ENCODE measurements at regions not wholly inside any gene's neighbourhood (a gene's known extent, or its start where the extent isn't known, plus 50 kb on each side); places are given as distances from the start of the nearest gene placed in this dataset.
"Not testable (repeated sequence)": the region's sequence is repeated elsewhere in the genome, so short reads cannot be mapped to it uniquely, and the experiment has no call there.

DNA sequence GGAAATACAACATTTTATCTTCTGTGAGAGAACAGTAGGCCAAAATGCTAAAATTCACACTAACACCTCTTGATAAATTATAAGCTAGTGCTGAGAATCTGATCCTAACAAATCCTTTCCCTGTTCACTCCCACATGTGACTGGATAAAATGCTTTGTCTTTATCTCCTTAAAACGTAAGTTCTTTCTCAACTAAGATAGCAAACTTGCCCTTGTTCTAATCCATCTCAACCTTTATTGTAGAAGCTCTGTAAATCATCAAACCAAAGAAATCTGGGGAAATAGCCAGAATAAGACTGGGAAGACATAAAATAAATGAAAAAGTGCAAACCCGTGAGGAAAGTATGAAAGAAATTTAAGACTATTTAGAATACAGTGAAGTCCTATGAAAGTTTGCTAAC lies 1058.4 kb upstream of the ACVR2A start:
- DNase-seq (ENCODE audit: low read depth): no peak

DNA sequence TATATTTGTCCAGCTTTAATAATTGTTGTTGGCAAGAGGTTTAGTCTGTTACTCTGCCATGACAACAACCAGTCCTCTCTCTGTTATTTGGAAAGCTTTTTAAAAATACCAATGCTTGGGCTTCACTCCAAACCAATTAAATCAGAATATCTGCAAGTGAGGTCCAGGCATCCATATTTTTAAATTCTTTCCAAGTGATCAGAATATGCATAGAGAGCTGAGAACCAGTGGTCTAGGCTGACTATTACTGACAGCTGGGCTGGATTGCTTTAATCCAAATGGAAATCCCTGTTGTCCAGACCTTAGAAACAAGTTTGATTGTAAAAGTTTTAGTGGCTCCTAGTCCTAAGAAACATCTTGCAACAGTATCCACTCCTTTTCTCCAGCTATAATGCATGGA lies 1059.7 kb upstream of the ACVR2A start:
- no peak for DNase-seq (ENCODE audit: low read depth)

GRCh38 chr2:146784602-146785001 lies 1060.2 kb upstream of the ACVR2A start:
- no peak for DNase-seq (ENCODE audit: low read depth)

DNA sequence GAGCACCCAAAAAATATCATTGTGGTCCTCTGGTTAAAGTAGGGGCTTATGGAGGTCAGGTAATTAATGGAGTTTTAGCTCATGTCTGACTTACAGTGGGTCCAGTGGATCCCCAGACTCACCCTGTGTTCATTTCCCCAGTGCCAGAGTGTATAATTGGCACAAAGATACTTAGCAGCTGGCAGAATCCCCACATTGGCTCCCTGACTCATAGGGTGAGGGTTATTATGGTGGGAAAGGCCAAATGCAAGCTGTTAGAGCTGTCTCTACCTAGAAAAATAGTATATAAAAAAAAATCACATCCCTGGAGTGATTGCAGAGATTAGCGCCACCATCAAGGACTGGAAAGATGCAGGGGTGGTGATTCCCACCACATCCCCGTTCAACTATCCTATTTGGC lies 1067.6 kb upstream of the ACVR2A start:
- no peak for DNase-seq (ENCODE audit: low read depth)

DNA sequence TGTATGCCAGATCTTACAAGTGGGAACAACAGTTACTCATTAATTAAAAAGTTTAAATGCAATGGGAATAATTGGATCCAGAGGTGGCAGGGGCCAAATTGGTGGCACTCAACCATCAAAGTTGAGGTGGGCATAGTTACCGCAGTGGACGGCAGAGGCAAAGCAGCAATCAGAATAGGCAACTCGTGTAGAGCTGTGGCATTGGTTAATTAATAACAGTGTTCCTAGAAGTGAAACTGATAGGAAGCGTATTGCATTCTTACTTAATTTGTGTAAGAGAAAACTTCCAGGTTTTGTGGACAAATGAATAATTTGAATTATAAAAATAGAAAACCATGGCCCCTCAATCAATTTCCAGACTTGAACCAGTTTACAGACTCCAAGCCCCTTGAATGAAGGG lies 1068.2 kb upstream of the ACVR2A start:
- no peak for DNase-seq (ENCODE audit: low read depth)

DNA sequence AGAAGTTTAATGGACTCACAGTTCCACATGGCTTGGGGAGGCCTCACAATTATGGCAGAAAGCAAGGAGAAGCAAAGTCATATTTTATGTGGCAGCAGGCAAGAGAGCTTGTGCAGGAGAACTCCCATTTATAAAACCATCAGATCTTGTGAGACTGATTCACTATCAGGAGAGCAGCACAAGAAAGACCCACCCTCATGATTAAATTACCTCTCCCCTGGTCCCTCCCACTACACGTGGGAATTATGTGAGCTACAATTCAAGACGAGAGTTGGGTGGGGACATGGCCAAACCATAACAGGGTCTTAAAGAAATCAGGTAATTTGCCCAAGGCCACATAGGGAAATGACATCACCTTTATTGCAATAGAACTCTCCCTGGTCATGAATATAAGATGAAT lies 1073.3 kb upstream of the ACVR2A start:
- DNase-seq (ENCODE audit: low read depth): no peak

- no peak for DNase-seq (ENCODE audit: low read depth)
Observed at GRCh38 chr2:146764301-146764700, 1080.5 kb upstream of the ACVR2A start.

GRCh38 chr2:146762786-146763185 lies 1082.0 kb upstream of the ACVR2A start:
- no peak for DNase-seq (ENCODE audit: low read depth)

DNA sequence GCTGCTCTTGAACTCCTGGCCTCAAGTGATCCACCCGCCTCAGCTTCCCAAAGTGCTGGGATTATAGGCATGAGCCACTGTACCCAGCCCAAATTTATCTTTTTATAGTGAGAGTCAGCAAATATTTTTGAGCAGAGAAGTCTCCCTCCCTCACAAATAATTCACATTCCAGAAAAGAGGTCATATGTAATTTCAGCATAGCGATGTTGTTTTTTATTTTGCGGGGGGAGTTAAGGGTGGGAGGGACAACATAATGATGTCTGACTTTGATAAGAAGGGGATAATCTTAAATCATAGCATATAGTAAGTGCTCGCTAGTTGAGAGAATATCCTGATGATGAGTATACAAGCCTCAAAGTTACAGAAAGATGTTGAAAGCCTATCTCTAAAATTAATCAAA lies 1090.2 kb upstream of the ACVR2A start:
- DNase-seq (ENCODE audit: low read depth): no peak

DNA sequence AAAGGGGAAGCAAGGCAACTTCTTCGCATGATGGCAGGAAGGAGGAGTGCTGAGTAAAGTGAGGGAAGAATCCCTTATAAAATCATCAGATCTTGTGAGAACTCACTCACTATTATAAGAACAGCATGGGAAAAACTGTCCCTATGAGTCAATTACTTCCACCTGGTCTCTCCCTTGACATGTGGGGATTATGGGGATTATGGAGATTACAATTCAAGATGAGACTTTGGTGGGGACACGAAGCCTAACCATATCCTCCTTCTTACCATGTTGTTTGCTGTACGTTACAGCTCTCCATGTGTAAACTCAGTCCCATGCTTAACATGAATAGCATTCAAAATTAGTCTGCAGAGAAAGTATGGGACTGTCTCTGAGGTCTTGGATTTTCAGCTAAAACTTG lies 1096.8 kb upstream of the ACVR2A start:
- DNase-seq (ENCODE audit: low read depth): no peak

DNA sequence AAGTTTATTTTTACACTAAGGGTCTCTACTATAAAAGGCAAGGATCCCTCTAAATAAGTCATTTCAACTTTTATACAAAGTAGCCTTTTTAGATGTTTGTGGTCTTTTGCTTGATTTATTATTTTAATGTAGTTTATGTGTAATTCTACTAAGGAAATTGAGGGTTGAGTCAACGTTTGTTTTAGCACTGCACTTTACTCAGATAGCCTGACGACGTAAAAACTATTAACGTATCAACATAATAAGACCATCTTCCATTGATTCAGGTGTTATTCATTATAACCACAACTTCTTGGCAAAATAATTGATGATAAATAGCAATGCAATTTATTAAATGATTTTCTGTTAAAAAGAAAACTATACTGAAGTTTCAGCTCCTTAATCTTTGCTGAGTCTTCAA lies 1103.6 kb upstream of the ACVR2A start:
- DNase-seq (ENCODE audit: low read depth): no peak

DNA sequence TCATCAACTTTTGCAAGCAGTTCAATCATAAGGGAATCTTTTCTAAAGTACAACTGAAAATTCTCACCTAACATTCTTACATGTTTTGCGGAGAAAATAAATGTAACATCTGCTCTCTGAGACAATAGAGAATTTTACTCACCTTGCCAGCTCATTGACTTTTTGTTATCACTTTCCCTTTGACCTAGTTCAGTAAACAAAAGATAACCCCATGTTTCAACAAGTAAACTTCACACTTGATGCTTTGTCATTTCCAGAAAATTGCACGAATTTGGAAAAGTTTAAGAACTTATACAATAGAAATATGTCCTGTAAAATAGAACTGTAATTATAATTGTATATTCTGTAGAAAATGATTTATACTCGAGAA lies 1110.0 kb upstream of the ACVR2A start:
- no peak for DNase-seq (ENCODE audit: low read depth)

GRCh38 chr2:146734042-146734820 lies 1110.6 kb upstream of the ACVR2A start:
- DNase-seq (ENCODE audit: low read depth): no peak

DNA sequence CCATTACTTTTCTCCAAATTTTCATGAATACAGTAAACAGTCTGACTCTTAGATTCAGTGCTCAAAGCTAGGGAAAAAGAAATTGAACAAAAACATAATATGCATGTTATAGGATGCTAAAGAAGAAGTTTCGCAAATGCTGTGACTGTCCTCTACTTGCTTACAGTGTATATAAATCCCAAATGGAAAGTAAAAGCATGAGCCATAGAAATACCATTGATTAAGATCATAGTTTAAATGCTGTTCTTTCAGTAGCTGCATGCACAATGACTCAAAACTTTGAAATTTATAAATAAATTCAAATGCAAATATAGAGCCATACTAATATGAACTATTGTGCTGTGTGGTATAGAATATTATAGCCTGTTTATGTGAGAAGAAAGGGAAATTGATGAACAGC lies 1113.9 kb upstream of the ACVR2A start:
- DNase-seq (ENCODE audit: low read depth): no peak

- no peak for DNase-seq (ENCODE audit: low read depth)
Observed at GRCh38 chr2:146721486-146721885, 1123.3 kb upstream of the ACVR2A start.

- no peak for DNase-seq (ENCODE audit: low read depth)
Observed at GRCh38 chr2:146720170-146720569, 1124.7 kb upstream of the ACVR2A start.

DNA sequence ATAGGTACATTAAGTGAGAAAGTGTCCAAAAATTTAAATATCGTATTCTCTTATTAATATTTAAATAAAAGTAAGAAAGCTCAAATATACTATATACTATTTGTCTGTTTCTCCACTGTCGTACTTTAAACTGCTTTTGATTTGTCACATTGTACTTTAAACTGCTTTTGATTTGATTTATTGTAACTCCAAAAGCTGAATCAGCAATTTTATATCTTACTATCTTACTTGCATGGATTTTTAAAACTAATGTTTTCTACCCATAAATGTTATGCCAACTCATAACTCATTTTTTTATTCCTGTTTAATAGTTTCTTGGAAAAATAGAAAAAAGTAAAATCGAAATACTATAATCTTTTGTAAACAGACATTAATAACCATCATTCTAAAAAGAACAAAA lies 1128.2 kb upstream of the ACVR2A start:
- DNase-seq (ENCODE audit: low read depth): no peak

DNA sequence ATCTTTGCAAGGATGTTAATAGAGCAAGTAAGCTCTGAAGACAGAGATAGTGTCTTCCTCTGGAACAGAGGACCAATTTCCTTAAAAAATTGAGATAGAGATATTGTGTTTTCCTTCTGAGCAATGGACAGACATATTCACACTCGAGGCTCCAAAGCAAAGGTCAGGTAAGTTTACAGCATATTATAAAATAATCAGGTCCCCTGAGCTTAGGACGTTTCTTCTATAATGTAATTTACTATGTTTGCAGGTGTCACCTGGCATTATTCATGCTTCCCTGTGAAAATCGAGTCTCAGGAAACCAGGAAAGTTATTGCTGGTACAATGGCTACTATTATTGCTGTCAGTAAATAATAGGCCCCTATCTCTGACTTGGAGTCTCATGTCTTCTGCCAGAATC lies 1135.8 kb upstream of the ACVR2A start:
- no peak for DNase-seq (ENCODE audit: low read depth)

- no peak for DNase-seq (ENCODE audit: low read depth)
Observed at GRCh38 chr2:146701183-146701582, 1143.6 kb upstream of the ACVR2A start.

- DNase-seq (ENCODE audit: low read depth): no peak
Observed at GRCh38 chr2:146697307-146697706, 1147.5 kb upstream of the ACVR2A start.

GRCh38 chr2:146696787-146697186 lies 1148.0 kb upstream of the ACVR2A start:
- DNase-seq (ENCODE audit: low read depth): not testable (repeated sequence)

- no peak for DNase-seq (ENCODE audit: low read depth)
Observed at GRCh38 chr2:146681991-146682390, 1162.8 kb upstream of the ACVR2A start.

DNA sequence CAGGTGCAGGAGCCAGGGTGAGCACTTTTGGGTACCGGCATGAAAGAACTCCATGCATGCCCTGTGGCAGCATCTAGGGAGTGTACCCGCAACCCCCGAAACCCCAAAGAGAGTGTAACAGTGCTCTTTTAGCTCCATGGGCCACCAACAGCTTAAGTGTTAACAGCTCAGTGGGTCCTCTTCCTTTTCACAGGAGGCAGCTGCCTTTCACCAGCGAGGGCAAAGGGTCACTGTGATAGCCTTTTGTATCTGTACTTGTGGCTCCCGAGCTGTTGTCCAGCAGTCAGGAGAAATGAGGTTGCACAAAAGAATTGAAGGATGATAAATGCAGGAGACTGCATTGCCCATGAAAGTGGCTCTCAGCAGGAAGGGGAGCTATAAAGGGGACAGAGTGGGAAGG lies 1166.3 kb upstream of the ACVR2A start:
- DNase-seq (ENCODE audit: low read depth): no peak

GRCh38 chr2:146677280-146677679 lies 1167.5 kb upstream of the ACVR2A start:
- DNase-seq (ENCODE audit: low read depth): no peak

GRCh38 chr2:146669735-146670134 lies 1175.1 kb upstream of the ACVR2A start:
- no peak for DNase-seq (ENCODE audit: low read depth)

Measured in stimulated activated CD8-positive, alpha-beta memory T cell treated with anti-CD3 and anti-CD28 coated beads, Interleukin-4, amount 100 ng/mL, for 24 hours (primary cell).